ENCODE measurements at regions not wholly inside any gene's neighbourhood (a gene's known extent, or its start where the extent isn't known, plus 50 kb on each side); places are given as distances from the start of the nearest gene placed in this dataset.
"Not testable (repeated sequence)": the region's sequence is repeated elsewhere in the genome, so short reads cannot be mapped to it uniquely, and the experiment has no call there.

- no peak for FAIRE-seq
Measured at GRCh38 chr4:116099596-116099995, 985.8 kb downstream of the TRAM1L1 start.

GRCh38 chr4:116097353-116097752 lies 983.9 kb upstream of the NDST4 start:
- not testable (repeated sequence) for FAIRE-seq

GRCh38 chr4:116092961-116093360 lies 979.5 kb upstream of the NDST4 start:
- no peak for FAIRE-seq

- no peak for FAIRE-seq
Measured at GRCh38 chr4:116088771-116089170, 975.4 kb upstream of the NDST4 start.

GRCh38 chr4:116082808-116083366 lies 969.5 kb upstream of the NDST4 start:
- no peak for FAIRE-seq

- no peak for FAIRE-seq
Measured at GRCh38 chr4:116073051-116073450, 959.6 kb upstream of the NDST4 start.

- FAIRE-seq: no peak
Measured at GRCh38 chr4:116070283-116070682, 956.9 kb upstream of the NDST4 start.

- no peak for FAIRE-seq
Measured at GRCh38 chr4:116066711-116067245, 953.4 kb upstream of the NDST4 start.

- FAIRE-seq: no peak
Measured at GRCh38 chr4:116064331-116064730, 950.9 kb upstream of the NDST4 start.

GRCh38 chr4:116059361-116059760 lies 945.9 kb upstream of the NDST4 start:
- no peak for FAIRE-seq

- no peak for FAIRE-seq
Measured at GRCh38 chr4:116058129-116058528, 944.7 kb upstream of the NDST4 start.

- FAIRE-seq: peak; percentile 81
Measured at GRCh38 chr4:116055857-116056827, 942.7 kb upstream of the NDST4 start.

GRCh38 chr4:116027311-116027710 lies 913.9 kb upstream of the NDST4 start:
- no peak for FAIRE-seq

- no peak for FAIRE-seq
Measured at GRCh38 chr4:116024954-116025708, 911.7 kb upstream of the NDST4 start.

- no peak for FAIRE-seq
Measured at GRCh38 chr4:116023049-116023448, 909.6 kb upstream of the NDST4 start.

GRCh38 chr4:116020141-116020722 lies 906.8 kb upstream of the NDST4 start:
- no peak for FAIRE-seq

- no peak for FAIRE-seq
Measured at GRCh38 chr4:116018831-116019230, 905.4 kb upstream of the NDST4 start.

GRCh38 chr4:116016201-116016600 lies 902.8 kb upstream of the NDST4 start:
- FAIRE-seq: no peak

GRCh38 chr4:116015549-116015948 lies 902.1 kb upstream of the NDST4 start:
- no peak for FAIRE-seq

GRCh38 chr4:116015062-116015461 lies 901.6 kb upstream of the NDST4 start:
- no peak for FAIRE-seq

- FAIRE-seq: no peak
Measured at GRCh38 chr4:116010923-116011322, 897.5 kb upstream of the NDST4 start.

- FAIRE-seq: no peak
Measured at GRCh38 chr4:116005806-116006088, 892.3 kb upstream of the NDST4 start.
